ENCODE measurements at regions not wholly inside any gene's neighbourhood (a gene's known extent, or its start where the extent isn't known, plus 50 kb on each side); places are given as distances from the start of the nearest gene placed in this dataset.
"Not testable (repeated sequence)": the region's sequence is repeated elsewhere in the genome, so short reads cannot be mapped to it uniquely, and the experiment has no call there.

- DNase-seq: no peak
Measured at GRCh38 chr12:131251336-131252101, 297.8 kb downstream of the ADGRD1 start.

- DNase-seq: no peak
Measured at GRCh38 chr12:131253376-131254026, 299.8 kb downstream of the ADGRD1 start.

- DNase-seq: no peak
Measured at GRCh38 chr12:131254374-131254773, 300.7 kb downstream of the ADGRD1 start.

- no peak for DNase-seq
Measured at GRCh38 chr12:131258398-131258797, 304.7 kb downstream of the ADGRD1 start.

- DNase-seq: no peak
Measured at GRCh38 chr12:131260251-131260905, 306.7 kb downstream of the ADGRD1 start.

- no peak for DNase-seq
Measured at GRCh38 chr12:131260954-131261353, 307.2 kb downstream of the ADGRD1 start.

GRCh38 chr12:131261906-131262305 lies 308.2 kb downstream of the ADGRD1 start:
- no peak for DNase-seq

- no peak for DNase-seq
Measured at GRCh38 chr12:131263626-131264025, 309.9 kb downstream of the ADGRD1 start.

GRCh38 chr12:131264635-131265034 lies 310.9 kb downstream of the ADGRD1 start:
- no peak for DNase-seq

- no peak for DNase-seq
Measured at GRCh38 chr12:131266591-131267467, 313.1 kb downstream of the ADGRD1 start.

GRCh38 chr12:131267576-131267975 lies 313.9 kb downstream of the ADGRD1 start:
- DNase-seq: no peak

- not testable (repeated sequence) for DNase-seq
Measured at GRCh38 chr12:131268123-131268522, 314.4 kb downstream of the ADGRD1 start.

- not testable (repeated sequence) for DNase-seq
Measured at GRCh38 chr12:131268571-131268970, 314.9 kb downstream of the ADGRD1 start.

GRCh38 chr12:131269551-131269950 lies 315.8 kb downstream of the ADGRD1 start:
- DNase-seq: no peak

GRCh38 chr12:131269977-131270376 lies 316.3 kb downstream of the ADGRD1 start:
- not testable (repeated sequence) for DNase-seq

- DNase-seq: no peak
Measured at GRCh38 chr12:131271724-131272123, 318.0 kb downstream of the ADGRD1 start.

- DNase-seq: not testable (repeated sequence)
Measured at GRCh38 chr12:131272283-131272814, 318.6 kb downstream of the ADGRD1 start.

GRCh38 chr12:131273291-131273845 lies 319.7 kb downstream of the ADGRD1 start:
- no peak for DNase-seq

- DNase-seq: no peak
Measured at GRCh38 chr12:131274061-131274460, 320.4 kb downstream of the ADGRD1 start.

GRCh38 chr12:131274906-131275305 lies 321.2 kb downstream of the ADGRD1 start:
- DNase-seq: no peak

GRCh38 chr12:131275824-131276223 lies 322.1 kb downstream of the ADGRD1 start:
- no peak for DNase-seq

GRCh38 chr12:131276501-131277185 lies 322.9 kb downstream of the ADGRD1 start:
- no peak for DNase-seq

Measured in CD4-positive, alpha-beta T cell treated with Interferon alpha-2 for 1 hour (primary cell).